HG02981 (cell line): ENCODE measurements at regions not wholly inside any gene's neighbourhood (a gene's known extent, or its start where the extent isn't known, plus 50 kb on each side); places are given as distances from the start of the nearest gene placed in this dataset.

Experiments used
- ATAC-seq: cut with Tn5 transposase; IDR thresholded peaks from one replicate; pipeline ENCODE4 v1.9.1; 2021; ENCODE audit warnings: mild to moderate bottlenecking, moderate library complexity; ENCODE audit not compliant: unreplicated experiment

DNA sequence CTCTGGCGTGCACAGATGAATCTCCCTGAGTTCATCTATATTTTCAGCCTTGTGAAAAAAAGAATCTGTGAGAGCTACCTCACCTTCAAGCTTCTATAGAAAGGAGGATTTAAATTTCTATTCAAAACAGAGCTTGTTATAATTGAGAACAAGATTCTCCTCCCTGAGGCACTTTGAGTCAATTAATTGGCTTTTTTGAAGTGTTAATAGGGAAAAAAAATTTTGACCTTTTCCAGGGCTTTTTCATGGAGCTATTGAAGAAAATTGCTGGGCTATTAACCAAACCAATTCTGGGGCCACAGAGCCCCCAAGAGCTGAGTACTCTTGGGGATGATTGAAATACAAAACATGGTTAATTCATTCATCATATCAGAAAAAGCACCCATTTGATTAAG, 225.1 kb downstream of the CMPK2 start:
- no peak for ATAC-seq

DNA sequence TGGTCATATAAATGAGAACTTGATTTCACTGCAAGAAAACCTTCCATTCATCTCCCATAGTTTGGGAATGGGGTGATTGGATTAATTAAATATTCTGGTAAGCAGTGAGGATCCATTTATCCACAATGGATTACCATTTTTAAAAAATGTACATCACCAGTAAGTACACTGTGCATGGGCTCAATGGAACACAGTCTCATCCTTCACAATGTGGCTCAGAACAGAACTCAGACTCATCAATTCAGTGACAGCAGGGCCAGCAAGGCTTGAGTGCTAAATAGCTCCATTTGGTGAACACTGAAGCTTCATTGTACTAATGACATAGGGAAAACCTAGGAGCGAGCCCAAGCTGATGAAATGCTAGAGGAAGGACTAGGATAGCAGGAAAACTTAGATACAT, 223.8 kb downstream of the CMPK2 start:
- ATAC-seq: no peak

DNA sequence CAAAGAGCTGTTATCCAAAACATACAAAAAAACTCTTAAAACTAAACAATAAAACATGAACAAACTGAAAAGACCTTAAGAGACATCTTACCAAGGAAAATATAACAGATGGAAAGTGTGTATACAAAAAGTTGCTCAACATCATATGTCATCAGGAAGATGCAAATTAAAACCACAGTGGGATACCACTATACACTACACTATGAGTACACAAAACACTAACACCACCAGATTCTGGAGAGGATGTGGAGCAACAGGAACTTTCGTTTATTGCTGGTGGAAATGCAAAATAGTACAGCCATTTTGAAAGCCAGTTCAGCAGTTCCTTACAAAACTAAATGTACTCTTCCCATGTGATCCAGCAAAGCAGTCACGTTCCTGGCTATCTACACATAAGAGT, 221.4 kb downstream of the CMPK2 start:
- peak; percentile 45 for ATAC-seq

DNA sequence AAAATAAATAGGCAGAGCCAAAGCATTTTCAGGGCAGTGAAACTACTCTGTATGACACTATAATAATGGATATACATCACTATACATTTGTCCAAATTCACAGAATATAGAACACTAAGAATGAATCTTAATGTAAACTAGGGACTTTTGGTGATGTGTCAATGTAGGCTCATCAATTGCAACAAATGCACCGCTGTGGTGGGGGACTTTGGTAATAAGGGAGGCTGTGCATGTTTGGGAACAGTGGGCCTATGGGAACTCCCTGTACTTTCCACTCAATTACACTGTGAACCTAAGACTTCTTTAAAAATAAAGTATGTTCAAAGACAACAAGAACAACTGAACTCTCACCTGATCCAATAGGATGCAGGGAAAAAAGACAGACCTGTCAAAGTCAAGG, 220.7 kb downstream of the CMPK2 start:
- ATAC-seq: no peak

DNA sequence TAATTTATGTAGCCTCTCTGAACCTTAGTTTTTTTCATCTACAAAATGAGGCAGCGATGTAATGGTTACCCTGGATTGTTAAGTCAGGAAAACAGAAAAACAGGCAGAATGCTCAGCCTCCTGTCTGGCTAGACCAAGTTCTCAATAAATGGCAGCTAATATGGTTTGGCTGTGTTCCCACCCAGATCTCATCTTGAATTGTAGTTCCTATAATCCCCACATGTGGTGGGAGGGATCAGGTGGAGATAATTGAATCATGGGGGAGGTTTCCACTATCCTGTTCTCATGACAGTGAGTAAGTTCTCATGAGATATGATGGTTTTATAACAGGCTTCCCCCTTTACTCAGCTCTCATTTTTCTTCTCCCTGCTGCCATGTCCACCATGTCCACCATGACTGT, 220.0 kb downstream of the CMPK2 start:
- ATAC-seq: no peak

DNA sequence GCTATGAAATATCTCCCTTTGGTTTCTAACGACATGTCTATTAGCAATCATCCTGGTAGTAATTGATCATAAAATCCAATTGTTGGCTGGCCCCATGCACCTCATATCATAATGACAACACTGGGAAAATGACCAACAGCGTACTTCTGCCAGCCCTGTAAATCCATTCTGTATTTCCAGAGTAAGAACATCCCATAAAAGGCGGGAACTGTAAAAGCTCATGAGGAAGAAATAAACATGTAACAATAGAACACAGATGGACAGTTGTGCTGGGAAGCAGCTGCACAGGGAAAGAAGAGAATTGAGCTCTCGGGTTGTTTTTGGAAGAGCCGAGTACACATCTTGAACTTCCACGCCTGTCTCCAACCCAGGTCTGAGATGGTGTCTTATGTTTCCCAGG, 218.7 kb downstream of the CMPK2 start:
- ATAC-seq: no peak

DNA sequence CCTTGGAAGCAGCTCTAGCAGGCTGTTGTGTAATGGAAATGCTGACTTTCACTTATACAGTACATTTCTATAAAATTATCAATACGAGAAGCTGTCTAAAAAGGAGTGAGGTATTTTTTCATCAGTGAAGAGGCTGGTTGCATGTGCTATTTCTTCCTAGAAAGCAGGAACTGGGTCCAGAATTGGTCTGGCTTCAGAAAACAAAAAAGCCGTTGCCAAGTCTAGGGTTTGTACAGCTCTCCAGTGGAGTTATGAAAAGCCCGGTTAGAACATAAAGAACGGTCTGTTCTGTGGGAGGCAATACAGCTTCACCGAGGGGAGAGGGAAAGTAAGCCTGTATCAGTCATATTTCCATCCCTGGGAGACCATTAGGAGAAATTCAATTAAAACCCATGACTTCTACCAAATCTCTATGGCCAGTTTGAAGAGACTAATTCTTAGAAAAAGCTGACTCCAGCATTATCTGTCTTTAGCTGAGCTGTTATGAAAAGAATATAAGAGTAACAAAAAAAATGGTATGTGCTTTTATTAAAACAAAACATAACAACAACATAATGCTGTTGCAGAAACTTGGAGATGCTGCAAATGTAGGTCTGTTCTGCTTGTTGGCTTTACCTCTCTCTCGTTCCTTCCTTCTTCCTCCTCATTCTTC, 217.0 kb downstream of the CMPK2 start:
- no peak for ATAC-seq

DNA sequence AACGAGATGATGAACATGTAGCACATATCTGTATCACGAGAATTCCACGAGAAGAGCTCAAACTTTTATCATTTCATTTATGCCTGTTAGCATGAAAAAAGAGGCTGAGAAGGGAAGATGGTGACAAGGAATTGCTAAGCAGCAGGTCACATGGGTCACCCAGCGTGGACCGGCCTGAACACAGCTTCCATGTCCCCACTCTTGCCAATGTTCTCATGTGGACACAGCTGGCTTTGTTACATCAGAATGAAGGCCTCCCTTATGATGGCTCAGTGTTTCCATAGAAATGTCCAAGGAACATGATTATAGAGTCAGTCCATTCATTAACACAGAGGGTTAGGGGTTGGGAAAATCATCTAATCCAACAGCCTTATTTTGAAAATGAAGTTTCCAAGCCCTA, 215.4 kb downstream of the CMPK2 start:
- no peak for ATAC-seq

DNA sequence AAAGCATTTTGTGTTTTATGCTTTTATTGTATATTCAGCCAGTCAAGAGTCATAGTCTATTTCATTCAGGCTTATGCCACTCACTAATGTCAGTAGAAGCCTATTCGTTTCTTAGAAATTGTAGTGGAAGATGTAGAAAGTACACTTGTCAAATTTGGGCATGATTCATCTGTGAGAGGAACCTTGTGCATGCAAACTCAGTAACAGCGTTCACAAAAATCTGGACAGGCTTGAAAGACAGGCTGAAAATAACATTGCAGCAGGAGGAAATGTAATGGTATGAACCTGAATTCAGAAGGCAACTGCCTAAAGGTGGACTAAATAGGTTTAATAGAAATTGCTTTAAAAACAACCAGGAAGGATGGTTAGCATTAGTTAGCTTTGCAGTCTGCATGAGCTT, 213.5 kb downstream of the CMPK2 start:
- no peak for ATAC-seq

DNA sequence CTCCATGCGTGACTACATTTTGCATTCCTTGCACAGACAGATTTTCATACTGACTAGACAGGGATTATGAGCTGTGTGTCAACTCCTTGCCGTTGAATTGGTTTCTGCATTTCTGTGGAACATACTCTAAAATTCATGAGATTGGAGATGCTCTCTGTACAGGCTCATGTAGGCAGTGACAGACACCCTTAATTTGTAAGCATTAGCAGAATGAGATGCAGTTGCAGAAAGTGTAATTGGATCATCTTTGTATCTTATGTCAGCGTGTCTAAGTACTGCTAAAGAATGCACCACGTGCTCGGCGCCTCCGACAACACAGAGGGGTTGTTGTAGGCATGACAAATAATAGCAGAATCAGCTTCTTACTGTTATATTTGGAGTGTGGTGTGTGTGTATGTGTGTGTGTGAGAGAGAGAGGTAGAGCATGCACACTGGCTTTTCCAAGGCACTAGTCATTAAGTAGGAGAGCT, 212.4 kb downstream of the CMPK2 start:
- ATAC-seq: no peak

DNA sequence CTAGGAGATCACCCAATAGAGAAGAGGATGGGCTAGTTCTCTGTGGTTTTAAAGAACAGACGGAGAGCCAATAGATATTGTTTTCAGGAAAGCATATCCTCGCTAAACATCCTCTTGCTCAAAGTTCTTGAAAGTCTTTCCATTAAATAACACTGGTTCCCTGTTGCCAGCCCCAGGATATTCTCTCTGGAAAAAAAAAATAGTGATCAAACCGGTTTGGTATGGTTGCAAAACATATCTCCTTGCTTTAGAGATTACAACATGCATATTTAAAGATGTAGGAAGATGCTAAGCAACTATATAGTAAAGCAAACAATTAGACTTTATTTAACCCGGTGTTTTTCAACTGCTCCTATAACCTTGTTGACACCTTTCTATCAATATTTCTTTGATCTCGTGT, 211.4 kb downstream of the CMPK2 start:
- no peak for ATAC-seq

DNA sequence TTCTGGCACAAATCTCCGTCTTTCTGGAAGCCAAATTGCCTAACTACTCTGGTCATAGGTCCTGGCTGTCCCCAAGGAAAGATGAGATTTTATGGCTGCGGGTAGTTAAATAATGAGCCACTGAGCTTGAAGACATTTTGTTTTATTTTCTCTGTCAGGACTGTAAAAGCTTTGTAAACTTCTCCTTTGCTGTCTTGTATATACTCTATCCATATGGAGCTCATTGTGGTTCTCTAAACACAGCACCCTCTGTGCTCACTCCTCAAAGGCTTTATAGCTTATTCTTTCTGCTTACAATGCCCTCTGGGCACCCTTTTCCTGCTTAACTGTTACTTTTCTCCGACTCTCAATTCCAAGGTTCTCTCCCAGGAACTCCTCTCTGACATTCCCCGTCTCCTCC, 209.1 kb downstream of the CMPK2 start:
- no peak for ATAC-seq

DNA sequence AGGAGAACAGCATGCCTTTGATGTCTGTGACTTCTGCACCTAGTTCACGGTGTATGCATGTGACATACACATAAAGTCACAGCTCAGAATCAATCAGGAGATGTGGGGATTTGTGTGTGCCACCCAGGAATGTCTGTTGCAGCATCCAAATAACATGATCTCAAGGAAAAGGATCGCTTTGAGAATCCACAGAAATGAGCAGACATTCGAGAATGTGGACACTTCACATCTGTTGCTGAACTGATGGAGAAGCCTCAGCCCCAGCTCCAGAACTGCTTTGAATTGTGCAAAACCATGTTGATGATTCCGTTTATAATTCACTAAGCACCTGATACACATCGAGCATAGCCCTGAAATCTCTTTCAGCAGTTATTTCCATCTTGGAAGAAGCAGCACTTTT, 208.6 kb downstream of the CMPK2 start:
- ATAC-seq: no peak

DNA sequence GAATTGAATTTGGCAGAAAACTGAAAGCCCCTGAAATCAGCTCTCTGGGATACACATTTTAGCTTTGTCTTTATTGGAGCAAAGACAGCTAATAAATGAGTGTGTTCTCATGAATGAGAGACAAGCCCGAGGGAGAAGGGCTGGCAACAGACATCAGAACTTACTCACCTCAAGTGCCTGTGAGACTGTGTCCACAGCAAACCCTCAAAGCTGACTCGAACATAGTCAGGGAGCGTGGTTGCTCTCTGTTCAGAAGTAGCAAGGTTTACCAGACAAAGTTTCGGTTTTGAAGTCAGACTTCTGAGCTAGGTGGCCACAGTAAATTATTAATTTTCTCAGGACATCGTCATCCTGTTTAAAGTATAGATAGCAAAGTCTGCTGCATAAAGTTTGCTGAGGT, 207.9 kb downstream of the CMPK2 start:
- peak; percentile 100 for ATAC-seq

DNA sequence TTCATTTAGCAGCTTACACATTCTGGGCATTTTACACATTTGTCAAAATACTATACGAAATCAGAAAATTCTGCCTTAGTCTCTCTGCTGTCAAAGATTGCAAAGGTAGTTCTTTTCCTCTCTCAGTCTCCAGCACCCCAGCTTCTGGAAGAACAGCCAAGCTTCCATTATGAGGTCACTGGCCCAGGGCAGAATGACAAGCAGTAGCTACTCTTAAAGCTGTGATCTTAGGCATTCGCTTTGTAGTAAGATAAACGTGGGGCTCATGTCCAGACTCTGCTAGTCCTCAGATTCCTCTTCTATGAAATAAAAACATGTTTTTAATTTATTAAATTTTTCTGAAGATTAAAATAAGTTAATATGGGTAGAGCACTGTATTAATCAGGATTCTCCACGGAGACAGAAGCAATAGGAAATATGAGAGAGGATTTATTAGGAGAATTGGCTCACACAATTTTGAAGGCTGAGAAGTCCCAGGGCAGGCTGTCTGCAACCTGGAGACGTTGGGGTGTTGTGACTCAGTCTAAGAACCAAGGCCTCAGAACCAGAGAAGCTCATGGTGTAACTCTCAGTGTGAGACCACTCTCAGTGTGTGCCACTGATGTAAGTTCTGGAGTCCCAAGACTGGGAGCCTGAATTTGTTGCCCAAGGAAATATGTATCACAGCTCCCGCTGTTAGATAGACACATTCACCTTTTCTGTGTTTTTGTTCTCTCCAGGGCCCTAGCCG, 201.2 kb downstream of the CMPK2 start:
- no peak for ATAC-seq

DNA sequence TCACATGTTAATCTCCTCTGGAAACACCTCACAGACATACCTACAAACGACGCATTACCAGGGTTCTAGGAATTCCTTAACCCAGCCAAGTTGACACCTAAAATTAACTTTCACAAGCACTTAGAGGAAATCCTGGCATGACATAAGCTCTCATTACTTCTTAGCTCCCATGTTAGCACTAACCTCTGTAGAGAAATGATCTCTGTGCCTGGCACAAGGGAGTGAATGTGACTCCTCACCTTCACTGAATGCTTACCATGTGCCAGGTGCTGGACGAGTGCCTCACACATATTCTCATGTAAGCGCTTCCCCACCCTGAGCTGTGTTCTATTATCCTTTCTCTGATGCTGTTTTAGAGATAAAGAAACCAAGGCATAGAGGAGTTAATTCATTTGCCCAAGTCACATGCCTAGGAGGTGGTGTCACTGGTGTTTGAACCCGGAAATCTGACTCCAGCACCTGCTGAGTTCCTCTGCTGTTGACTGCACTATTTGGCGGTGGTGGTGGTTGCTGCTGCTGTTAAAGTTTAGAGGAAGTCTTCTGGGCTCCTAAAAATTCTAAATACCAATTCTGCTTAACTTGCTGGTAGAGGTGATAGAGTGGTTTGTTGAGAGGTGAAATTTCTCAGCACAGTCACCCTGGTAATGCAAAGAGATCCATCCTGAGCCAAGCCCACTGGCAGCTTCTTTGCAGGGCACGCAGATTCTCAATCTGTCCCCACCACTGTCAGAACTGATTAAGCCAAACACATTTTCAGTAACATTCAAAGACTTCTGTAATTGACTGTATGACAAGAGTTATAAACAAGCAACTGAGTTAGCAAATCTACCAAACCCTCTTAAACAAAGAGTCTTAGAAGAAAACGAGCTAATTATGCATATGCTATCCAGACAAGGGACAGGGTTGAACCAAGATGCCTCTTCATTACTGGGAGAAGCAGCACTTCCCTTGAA, 200.3 kb downstream of the CMPK2 start:
- ATAC-seq: no peak

DNA sequence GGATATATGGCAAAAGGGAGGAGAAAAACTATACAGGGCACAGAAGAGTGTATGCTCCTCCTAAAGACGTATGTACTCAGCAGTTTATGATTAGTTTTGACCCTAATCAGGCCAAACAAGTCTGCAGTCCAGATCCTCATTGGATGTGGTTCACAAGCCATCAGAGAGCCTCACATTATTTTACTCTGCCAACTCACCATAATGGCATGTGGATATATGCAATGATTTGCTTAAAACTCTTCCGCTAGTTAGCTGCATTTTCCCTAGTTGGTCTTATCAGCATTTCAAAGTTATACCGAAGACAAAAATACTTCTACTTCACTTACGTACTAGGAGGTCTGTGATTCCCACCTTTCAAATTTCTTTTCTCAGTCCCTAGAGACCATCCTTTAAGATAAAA, 198.4 kb downstream of the CMPK2 start:
- ATAC-seq: no peak

DNA sequence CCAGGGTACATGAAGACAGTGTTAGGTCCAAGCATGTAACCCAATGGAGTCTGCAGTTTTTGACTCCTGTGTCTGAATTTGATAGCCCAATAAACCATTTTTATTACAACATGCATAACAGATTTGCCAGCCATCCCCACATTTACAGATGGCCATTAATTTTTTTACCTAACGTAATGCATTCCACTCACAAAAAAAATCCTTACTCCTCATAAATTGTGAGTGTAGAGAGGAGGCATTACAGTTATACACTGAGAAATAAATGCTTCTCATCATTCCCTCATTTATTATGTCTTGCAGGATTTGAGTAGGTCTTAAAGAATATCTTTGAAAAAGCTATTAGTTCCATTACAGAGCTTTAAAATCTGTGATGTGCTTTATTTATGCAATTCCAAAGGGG, 193.8 kb downstream of the CMPK2 start:
- no peak for ATAC-seq

DNA sequence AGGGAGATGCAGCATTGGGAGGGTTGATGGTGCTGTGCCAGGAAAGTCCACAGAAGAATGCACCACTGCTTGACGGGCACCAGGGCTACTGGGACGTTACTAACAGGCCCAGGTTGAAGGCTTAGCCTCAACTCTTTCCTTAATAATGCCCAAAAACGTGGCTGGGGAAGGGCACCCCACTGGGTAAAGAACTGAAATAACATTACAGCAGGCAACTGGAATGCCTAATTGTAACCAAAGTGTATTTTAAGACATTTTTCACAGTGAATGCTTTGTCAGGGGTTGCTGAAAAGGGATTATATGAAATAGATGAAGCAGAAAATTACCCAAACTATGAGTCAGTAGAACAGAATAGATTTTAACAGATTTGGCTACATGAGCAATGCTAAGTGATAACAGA, 191.3 kb downstream of the CMPK2 start:
- no peak for ATAC-seq

DNA sequence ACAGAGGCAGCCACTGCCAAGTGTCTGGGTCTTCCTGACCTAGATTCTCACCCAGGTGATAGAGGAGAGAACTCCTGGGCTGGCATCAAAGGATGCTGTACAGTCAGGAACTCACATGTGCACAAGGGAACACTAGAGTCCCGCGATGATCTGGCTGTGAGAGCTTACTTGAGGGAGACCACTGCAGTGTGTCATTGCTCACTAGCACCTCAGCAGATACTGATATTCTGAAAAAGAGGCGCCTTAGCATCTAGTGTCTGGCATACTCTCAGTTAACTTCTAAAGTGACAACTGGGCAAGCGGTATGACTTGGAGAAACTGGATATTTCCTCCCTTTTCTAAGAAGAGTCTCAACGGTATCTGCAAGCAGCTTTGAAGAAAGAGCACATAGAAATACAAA, 189.9 kb downstream of the CMPK2 start:
- no peak for ATAC-seq

DNA sequence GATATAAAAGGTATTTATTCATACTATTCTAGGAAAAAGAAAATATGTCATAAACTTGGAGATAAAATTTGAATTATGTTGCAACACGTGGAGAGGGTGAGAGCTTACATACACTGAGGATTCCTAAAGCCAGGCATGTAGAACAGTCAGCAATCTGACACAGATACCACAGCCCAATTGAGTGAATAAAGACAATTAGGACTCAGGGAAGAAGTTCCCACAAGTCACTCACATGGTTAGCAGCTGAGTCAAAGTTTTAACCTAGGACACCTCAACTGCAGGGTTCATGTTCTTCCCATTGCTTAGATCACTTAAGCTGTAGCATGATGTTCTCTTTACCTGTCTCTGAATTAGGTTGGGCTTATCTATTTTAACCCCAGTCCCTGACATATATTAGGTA, 189.5 kb downstream of the CMPK2 start:
- no peak for ATAC-seq

DNA sequence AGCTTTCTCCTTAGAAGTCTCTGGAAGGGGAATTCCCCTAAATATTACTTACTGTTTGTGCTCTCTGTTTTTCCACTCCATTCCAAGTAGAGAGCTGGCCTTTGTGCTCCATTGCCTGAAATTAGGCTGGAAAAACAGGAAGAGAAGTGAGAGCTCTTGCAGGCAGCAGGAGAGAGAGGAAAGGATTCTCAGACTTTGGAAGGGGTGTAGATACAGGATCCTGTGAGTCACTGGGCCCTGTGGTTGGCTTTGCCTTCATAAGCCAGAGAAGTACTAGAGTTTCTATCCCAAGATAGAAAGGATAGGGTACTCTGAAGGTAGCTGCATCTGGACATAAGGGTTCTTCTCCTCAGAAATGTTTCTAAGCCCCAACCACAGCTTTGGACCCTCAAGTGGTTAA, 188.9 kb downstream of the CMPK2 start:
- no peak for ATAC-seq
